ENCODE measurements at regions not wholly inside any gene's neighbourhood (a gene's known extent, or its start where the extent isn't known, plus 50 kb on each side); places are given as distances from the start of the nearest gene placed in this dataset.

GRCh38 chr6:99743647-99744046, 137.0 kb downstream of the PRDM13 start:
- TF ChIP-seq CTCF (IDR thresholded peaks at IDR 0.05) (no peak), POLR2AphosphoS5 (IDR thresholded peaks at IDR 0.05) (no peak), POLR2A (IDR thresholded peaks at IDR 0.05) (no peak)

Data from prostate gland (tissue), 2 donors.